ENCODE measurements at regions not wholly inside any gene's neighbourhood (a gene's known extent, or its start where the extent isn't known, plus 50 kb on each side); places are given as distances from the start of the nearest gene placed in this dataset.
A peak's percentile ranks its signal among the peaks of the same experiment; 100 is the strongest.
"Not testable (repeated sequence)": the region's sequence is repeated elsewhere in the genome, so short reads cannot be mapped to it uniquely, and the experiment has no call there.

DNA sequence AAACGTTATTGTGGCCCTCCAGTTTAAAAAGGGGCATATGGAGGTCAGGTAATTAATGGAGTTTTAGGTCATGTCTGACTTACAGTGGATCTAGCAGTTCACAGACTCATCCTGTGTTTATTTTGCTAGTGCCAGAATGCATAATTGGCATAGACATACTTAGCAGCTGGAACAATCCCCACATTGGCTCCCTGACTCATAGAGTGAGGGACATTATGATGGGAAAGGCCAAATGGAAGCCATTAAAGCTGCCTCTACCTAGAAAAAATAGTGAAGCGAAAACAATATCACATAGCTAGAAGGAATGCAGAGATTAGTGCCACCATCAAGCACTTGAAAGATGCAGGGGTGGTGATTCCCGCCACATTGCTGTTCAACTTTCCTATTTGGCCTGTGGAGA is 610.7 kb downstream of the SLITRK5 start:
- Mint-ChIP-seq H3K27ac (no peak overlapping the region), H3K36me3 (no peaks in the 10 kb centered on the region), H3K4me1 (no peaks in the 10 kb centered on the region), H3K9me3 (peaks cover 6% of the 10 kb centered on the region), H3K27me3 (no peaks in the 10 kb centered on the region), H3K4me3 (no peak overlapping the region)

DNA sequence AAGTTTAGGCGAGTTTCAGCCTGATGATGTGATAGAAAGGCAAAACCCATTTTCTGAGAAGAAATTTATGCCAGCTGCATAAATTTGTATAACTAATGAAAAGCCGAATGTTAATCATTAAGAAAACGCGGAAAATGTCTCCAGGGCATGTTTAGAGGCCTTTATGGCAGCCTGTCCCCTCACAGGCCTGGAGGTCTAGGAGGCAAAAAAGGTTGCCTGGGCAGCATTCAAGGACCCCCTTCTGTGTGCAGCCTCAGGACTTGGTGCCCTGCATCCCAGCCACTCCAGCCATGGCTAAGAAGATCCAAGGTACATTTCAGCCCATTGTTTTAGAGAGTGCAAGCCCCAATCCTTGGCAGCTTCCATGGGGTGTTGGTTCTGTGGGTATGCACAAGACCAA is 614.2 kb downstream of the SLITRK5 start:
- Mint-ChIP-seq H3K27ac (no peak overlapping the region), H3K9me3 (peaks cover 5% of the 10 kb centered on the region), H3K4me1 (no peaks in the 10 kb centered on the region)

DNA sequence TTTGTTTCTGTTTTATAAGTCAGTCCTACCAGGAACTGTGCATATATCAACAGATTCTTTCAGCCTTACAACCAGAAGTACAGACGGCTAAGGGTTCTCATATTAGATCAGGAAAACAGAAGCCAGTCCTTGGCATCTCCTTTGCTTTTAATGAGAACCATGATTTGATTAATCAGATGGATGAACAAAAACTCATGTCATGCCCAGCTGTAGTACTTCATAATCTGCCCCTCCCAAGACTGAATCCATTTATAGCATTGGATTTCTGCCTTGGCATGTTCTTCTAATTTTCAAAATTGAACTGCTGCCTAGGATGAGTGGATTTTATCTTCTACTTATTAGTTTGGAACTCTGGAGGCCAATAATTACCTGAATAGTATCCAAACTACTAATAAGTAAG is 617.2 kb downstream of the SLITRK5 start:
- Mint-ChIP-seq H3K27ac (no peak overlapping the region), H3K4me1 (no peaks in the 10 kb centered on the region), H3K36me3 (no peaks in the 10 kb centered on the region), H3K9me3 (peaks cover 5% of the 10 kb centered on the region), H3K27me3 (no peaks in the 10 kb centered on the region), H3K4me3 (no peak overlapping the region)

More for the DNA sequence above, 614.2 kb downstream of the SLITRK5 start:
- Mint-ChIP-seq H3K36me3 (no peaks in the 10 kb centered on the region), H3K27me3 (no peaks in the 10 kb centered on the region), H3K4me3 (no peak overlapping the region)

DNA sequence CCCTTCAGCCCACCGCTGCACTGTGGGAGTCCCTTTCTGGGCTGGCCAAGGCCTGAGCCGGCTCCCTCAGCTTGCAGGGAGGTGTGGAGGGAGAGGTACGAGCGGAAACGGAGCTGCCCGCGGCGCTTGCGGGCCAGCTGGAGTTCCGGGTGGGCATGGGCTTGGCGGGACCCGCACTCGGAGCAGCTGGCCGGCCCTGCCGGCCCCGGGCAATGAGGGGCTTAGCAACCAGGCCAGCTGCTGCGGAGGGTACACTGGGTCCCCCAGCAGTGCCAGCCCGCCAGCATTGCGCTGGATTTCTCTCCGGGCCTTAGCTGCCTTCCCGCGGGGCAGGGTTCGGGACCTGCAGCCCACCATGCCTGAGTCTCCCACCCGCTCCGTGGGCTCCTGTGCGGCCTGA is 620.6 kb downstream of the SLITRK5 start:
- H3K27me3 Mint-ChIP-seq, H3K4me3 Mint-ChIP-seq, H3K36me3 Mint-ChIP-seq, H3K4me1 Mint-ChIP-seq, H3K27ac Mint-ChIP-seq, H3K9me3 Mint-ChIP-seq: not testable (repeated sequence)

GRCh38 chr13:88294368-88294767 is 623.2 kb downstream of the SLITRK5 start:
- Mint-ChIP-seq H3K4me3 (no peak overlapping the region), H3K4me1 (no peaks in the 10 kb centered on the region), H3K9me3 (no peaks in the 10 kb centered on the region), H3K27ac (no peak overlapping the region), H3K36me3 (no peaks in the 10 kb centered on the region), H3K27me3 (no peaks in the 10 kb centered on the region)

- H3K9me3 Mint-ChIP-seq = no peaks in the 10 kb centered on the region
- H3K27me3 Mint-ChIP-seq = no peaks in the 10 kb centered on the region
- H3K4me1 Mint-ChIP-seq = no peaks in the 10 kb centered on the region
- no peaks in the 10 kb centered on the region for H3K36me3 Mint-ChIP-seq
- no peak overlapping the region for H3K4me3 Mint-ChIP-seq
- no peak overlapping the region for H3K27ac Mint-ChIP-seq
Observed at GRCh38 chr13:88303157-88303556, 632.0 kb downstream of the SLITRK5 start.

DNA sequence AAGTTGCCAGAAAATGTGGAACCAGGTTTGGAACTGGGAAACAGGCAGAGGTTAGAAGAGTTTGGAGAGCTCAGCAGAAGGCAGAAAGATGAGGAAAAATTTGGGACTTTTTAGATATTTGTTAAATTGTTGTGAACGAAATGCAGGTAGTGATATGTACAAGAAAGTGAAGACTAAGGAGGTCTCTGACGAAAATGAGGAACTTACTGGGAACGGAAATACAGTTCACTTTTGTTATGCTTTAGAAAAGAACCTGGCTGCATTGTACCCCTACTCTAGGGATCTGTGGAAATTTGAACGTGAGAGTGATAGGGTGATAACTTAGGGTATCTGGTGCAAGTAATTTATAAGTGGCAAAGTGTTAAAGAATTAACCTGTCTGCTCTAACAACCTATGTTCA is 632.4 kb downstream of the SLITRK5 start:
- Mint-ChIP-seq H3K4me3 (no peak overlapping the region), H3K36me3 (no peaks in the 10 kb centered on the region), H3K9me3 (no peaks in the 10 kb centered on the region), H3K27me3 (no peaks in the 10 kb centered on the region), H3K4me1 (no peaks in the 10 kb centered on the region), H3K27ac (peak overlapping the region; percentile 25)

- H3K36me3 Mint-ChIP-seq = no peaks in the 10 kb centered on the region
Observed at GRCh38 chr13:88314496-88314895, 643.3 kb downstream of the SLITRK5 start.

GRCh38 chr13:88329066-88329465 is 657.9 kb downstream of the SLITRK5 start:
- Mint-ChIP-seq H3K36me3 (no peaks in the 10 kb centered on the region), H3K4me3 (no peak overlapping the region), H3K27ac (no peak overlapping the region), H3K27me3 (no peaks in the 10 kb centered on the region), H3K4me1 (no peaks in the 10 kb centered on the region), H3K9me3 (peaks cover 15% of the 10 kb centered on the region)

More at GRCh38 chr13:88314496-88314895, 643.3 kb downstream of the SLITRK5 start:
- Mint-ChIP-seq H3K9me3 (peaks cover 5% of the 10 kb centered on the region), H3K27ac (no peak overlapping the region), H3K4me1 (no peaks in the 10 kb centered on the region), H3K4me3 (no peak overlapping the region), H3K27me3 (no peaks in the 10 kb centered on the region)

DNA sequence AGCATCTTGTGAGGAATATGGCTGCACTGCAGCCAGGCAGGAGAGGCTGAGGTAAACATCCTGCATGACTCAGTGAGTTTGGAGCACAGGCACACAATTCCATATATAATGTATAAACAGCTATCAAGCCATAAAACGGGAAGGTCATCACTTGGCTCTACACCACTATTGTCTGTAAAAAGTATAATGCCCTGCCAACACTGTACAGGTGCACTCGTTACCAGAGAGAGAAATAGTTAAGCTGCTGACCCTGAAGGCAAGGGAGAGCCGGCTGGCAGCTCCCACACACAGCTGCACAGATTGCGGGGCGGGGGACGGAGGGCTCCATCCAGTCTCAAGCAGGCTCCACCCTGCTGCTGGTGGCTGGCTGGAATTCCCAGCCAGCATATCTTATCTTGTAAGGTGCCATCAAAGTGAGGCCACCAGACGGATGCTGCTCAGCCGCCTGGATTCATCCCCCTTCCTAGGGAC is 668.1 kb downstream of the SLITRK5 start:
- peaks cover 9% of the 10 kb centered on the region for H3K9me3 Mint-ChIP-seq
- no peaks in the 10 kb centered on the region for H3K4me1 Mint-ChIP-seq

DNA sequence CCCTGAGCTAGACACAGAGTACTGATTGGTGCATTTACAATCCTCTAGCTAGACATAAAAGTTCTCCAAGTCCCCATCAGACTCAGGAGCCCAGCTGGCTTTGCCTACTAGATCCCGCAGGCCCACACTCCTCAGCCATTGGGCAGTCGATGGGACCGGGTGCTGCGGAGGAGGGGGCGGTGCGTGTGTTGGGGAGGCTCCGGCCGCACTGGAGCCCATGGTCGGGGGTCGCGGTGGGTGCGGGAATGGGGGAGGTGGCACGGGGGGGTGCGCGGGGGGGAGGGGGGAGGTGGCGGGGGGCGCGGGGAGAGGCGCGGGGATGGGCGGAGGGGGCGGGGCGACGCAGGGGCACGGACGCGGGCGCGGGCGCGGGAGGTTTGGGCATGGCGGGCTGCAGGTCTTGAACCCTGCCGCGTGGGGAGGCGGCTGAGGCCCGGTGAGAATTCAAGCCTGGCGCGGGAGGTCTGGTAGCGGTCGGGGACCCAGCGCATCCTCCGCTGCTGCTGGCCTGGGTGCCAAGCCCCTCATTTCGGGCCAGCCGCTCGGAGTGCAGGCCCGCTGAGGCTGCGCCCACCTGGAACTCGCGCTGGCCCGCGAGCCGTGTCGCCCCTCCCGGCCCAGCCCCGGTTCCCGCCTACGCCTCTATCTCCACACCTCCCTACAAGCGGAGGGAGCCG is 674.1 kb downstream of the SLITRK5 start:
- no peak overlapping the region for H3K27ac Mint-ChIP-seq
- H3K27me3 Mint-ChIP-seq = no peaks in the 10 kb centered on the region
- H3K9me3 Mint-ChIP-seq = peaks cover 8% of the 10 kb centered on the region
- H3K36me3 Mint-ChIP-seq = no peaks in the 10 kb centered on the region
- no peak overlapping the region for H3K4me3 Mint-ChIP-seq
- H3K4me1 Mint-ChIP-seq = no peaks in the 10 kb centered on the region

More for the DNA sequence above, 668.1 kb downstream of the SLITRK5 start:
- Mint-ChIP-seq H3K36me3 (no peaks in the 10 kb centered on the region), H3K27ac (no peak overlapping the region), H3K27me3 (no peaks in the 10 kb centered on the region), H3K4me3 (no peak overlapping the region)

- Mint-ChIP-seq H3K36me3 (no peaks in the 10 kb centered on the region), H3K27me3 (no peaks in the 10 kb centered on the region), H3K4me1 (no peaks in the 10 kb centered on the region), H3K4me3 (no peak overlapping the region), H3K27ac (peak overlapping the region; percentile 36), H3K9me3 (peaks cover 8% of the 10 kb centered on the region)
Observed at GRCh38 chr13:88360761-88361160, 689.6 kb downstream of the SLITRK5 start.

DNA sequence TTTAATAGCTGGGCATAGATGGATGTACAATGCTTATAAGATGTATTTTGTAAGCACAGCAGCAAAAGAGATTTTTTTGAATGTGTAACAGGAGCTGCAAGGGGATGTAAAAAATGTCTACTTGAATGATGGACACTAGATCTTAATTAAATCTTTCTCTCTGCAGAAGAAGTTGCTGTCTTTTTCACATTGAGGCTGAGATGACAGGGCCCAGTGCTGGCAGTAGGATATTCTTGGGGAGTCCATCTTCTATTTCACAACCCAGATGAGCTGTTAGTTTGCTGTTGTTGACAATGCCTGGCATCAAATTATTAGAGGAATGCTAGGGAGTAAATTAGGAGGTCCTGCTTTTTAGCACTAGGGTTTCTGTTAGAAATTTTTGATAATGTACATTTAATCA is 698.7 kb downstream of the SLITRK5 start:
- Mint-ChIP-seq H3K4me3 (no peak overlapping the region), H3K36me3 (no peaks in the 10 kb centered on the region), H3K27me3 (no peaks in the 10 kb centered on the region), H3K9me3 (no peaks in the 10 kb centered on the region), H3K27ac (no peak overlapping the region), H3K4me1 (no peaks in the 10 kb centered on the region)

DNA sequence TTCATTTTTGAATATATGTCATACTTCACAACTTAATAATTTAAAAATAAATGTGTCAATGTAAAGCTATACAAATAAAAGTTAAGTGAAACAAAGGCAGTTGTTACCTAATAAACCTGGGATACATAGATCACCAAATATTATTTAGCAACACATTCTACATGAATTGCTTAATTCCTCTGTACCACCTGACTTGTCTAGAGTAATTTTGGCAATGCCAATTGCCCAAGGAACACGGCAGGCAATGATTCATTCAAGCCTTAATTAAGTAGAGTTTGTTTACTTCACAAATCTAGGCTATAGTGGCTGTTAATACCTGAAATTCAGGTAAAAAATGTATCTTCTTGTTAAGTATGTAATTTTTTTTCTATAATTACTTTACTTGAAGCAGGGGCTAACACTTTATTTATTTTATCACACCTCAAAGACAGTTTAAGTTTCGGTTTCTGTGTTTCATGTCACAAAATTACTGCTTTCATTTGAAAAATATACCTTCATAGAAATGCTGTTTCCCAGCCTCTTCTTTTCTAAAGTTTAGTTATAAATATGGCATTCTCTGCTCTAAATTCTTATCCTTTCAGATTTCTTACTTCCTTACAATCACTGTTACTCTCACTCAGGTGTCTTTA is 705.7 kb downstream of the SLITRK5 start:
- Mint-ChIP-seq H3K36me3 (no peaks in the 10 kb centered on the region), H3K4me1 (no peaks in the 10 kb centered on the region), H3K27ac (no peak overlapping the region), H3K27me3 (no peaks in the 10 kb centered on the region), H3K9me3 (no peaks in the 10 kb centered on the region), H3K4me3 (no peak overlapping the region)

GRCh38 chr13:88377852-88378251 is 706.7 kb downstream of the SLITRK5 start:
- Mint-ChIP-seq H3K9me3 (no peaks in the 10 kb centered on the region), H3K4me1 (no peaks in the 10 kb centered on the region), H3K27ac (no peak overlapping the region), H3K4me3 (no peak overlapping the region), H3K36me3 (no peaks in the 10 kb centered on the region), H3K27me3 (no peaks in the 10 kb centered on the region)

DNA sequence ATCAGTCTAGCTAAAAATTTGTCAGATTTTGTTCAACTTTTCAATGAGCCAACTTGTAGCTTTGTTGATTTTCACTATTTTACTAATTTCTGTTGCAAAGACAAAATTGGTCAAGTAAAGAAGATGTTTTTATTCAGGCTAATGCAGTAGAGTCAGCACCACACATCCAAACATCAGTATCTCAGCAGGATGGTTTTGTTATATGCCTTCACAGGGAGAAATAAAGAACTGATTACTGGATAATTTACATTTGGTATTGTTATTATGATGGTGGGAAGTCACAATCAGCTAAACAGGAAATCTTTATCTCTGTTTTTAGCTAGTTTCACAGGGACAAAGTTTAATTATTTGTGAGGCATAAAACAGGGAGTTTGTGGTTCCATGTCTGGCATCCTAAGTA is 713.4 kb downstream of the SLITRK5 start:
- Mint-ChIP-seq H3K27me3 (no peaks in the 10 kb centered on the region), H3K4me1 (no peaks in the 10 kb centered on the region), H3K9me3 (peaks cover 4% of the 10 kb centered on the region), H3K4me3 (no peak overlapping the region), H3K27ac (no peak overlapping the region), H3K36me3 (no peaks in the 10 kb centered on the region)

DNA sequence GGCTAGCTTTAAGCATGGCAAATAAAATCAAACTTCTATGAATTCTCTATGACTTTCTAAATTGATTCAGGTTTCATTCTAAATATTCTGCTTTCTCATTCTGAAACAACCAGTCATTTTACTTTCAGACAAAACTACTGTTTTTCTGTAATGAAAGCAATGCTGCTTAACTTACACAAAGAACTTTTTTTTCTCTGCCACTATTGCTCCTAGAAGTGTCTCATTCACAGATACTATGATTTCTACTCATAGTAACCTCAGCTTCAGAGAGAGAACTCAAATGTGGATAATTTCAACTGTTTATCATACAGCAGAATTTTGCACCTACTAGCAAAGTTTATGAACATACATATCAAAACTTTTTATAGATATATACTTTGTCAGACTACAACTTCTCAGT is 724.6 kb downstream of the SLITRK5 start:
- Mint-ChIP-seq H3K4me1 (no peaks in the 10 kb centered on the region), H3K4me3 (no peak overlapping the region), H3K9me3 (peaks cover 13% of the 10 kb centered on the region), H3K27ac (no peak overlapping the region), H3K36me3 (no peaks in the 10 kb centered on the region), H3K27me3 (no peaks in the 10 kb centered on the region)

Data from activated naive CD4-positive, alpha-beta T cell treated with anti-CD3 and anti-CD28 coated beads, Interleukin-2, amount 50 U/mL, for 24 hours (primary cell).